GM10248 (cell line): ENCODE measurements at regions not wholly inside any gene's neighbourhood (a gene's known extent, or its start where the extent isn't known, plus 50 kb on each side); places are given as distances from the start of the nearest gene placed in this dataset.

ENCODE experiments used
- CTCF ChIA-PET: fragments of 300-600 bp; sonication (Branson Sonifier 250); formaldehyde crosslinking; extraction: SDS; loops from one replicate; lab custom pipeline; 2021; ENCODE audit warnings: antibody characterized with exemption; lab: Yijun Ruan, JAX
- POLR2A ChIA-PET: fragments of 350-650 bp; sonication (Branson Sonifier 250); formaldehyde crosslinking; extraction: SDS; loops from one replicate; lab custom pipeline; 2020; ENCODE audit warnings: antibody characterized with exemption; lab: Yijun Ruan, JAX
- DNase-seq: peaks from one replicate; pipeline ENCODE4 v3.0.0; 2012; ENCODE audit errors: extremely low spot score
- CTCF ChIP-seq: IDR thresholded peaks from 2 replicates; pipeline ENCODE4 v1.5.1; 2012; ENCODE audit warnings: mild to moderate bottlenecking, low read depth; ENCODE audit errors: extremely low read depth, missing control alignments, control extremely low read depth

- POLR2A ChIA-PET: no interaction called here
Observed at GRCh38 chr17:6893382-6894205, 62.1 kb upstream of the TEKT1 start.

DNA sequence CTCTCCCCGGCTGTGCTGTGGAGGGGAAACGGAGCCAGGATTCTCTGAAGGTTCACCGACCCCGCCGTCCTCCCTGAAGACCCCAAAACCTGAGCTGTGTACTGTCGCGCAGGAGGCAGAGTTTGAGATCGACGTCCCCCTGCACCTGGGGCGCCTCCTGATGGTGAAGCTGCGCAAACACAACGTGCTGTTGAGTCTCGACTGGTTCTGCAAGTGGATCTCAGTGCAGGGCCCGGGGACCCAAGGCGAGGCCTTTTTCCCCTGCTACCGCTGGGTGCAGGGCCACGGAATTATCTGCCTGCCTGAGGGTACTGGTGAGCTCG lies 62.6 kb upstream of the TEKT1 start:
- POLR2A ChIA-PET: no interaction called here
- DNase-seq: peak; percentile 45
- CTCF ChIA-PET: interaction anchor here (1.3 to 2.9 kb wide), 6 partner anchors 15 to 114 kb away, joined by 3 to 8 read pairs (median 5); no protein-coding TSS in a partner anchor

More at GRCh38 chr17:6893382-6894205, 62.1 kb upstream of the TEKT1 start:
- CTCF ChIA-PET: interaction anchor here (1.0 to 2.9 kb wide), 9 partner anchors 9 to 115 kb away, joined by 3 to 8 read pairs (median 5); no protein-coding TSS in a partner anchor
- no peak for TF ChIP-seq CTCF
- DNase-seq: no peak

GRCh38 chr17:6901086-6901485 lies 69.6 kb upstream of the TEKT1 start:
- POLR2A ChIA-PET: no interaction called here
- DNase-seq: no peak
- CTCF ChIA-PET: interaction anchor here (2.5 kb wide), 1 partner anchor 10 kb away, joined by 7 read pairs; no protein-coding TSS in a partner anchor
- no peak for TF ChIP-seq CTCF

More for the DNA sequence above, 62.6 kb upstream of the TEKT1 start:
- peak; percentile 22 for TF ChIP-seq CTCF

GRCh38 chr17:6903326-6903900 lies 71.9 kb upstream of the TEKT1 start:
- ChIA-PET CTCF (interaction anchor here (1.3 to 2.5 kb wide), 7 partner anchors 9 to 119 kb away, joined by 3 to 10 read pairs (median 5); no protein-coding TSS in a partner anchor), POLR2A (no interaction called here)
- no peak for DNase-seq
- no peak for TF ChIP-seq CTCF

GRCh38 chr17:6908807-6909206 lies 77.3 kb upstream of the TEKT1 start:
- no peak for TF ChIP-seq CTCF
- ChIA-PET CTCF (interaction anchor here (0.7 to 3.6 kb wide), 4 partner anchors 15 to 96 kb away, joined by 3 to 82 read pairs (median 4); no protein-coding TSS in a partner anchor), POLR2A (no interaction called here)
- no peak for DNase-seq

DNA sequence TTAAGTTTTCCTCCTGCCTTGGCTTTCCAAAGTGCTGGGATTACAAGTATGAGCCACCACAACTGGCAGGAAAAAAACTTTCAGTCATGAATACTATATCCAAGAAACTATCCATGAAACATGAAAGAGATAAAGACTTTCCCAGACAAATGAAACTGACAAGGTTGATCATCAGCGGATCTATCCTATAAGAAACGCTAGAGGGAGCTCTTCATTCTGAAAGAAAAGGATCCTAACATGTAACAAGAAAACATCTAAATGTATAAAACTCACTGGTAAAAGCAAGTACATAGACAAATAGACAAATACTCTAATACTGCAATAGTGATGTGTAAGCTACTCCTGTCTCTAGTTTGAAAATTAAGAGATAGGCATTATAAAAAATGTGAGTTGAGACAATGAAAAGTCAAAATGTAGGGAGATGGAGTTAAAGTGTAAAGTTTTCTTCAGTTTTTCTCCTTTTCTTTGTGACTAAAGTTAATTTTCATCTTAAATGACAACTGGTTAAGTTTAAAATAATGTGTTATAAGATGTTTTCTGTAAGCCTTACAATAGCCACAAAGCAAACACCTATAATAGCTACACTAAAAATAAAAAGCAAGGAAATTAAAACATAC lies 79.6 kb upstream of the TEKT1 start:
- ChIA-PET POLR2A (no interaction called here), CTCF (interaction anchor here (0.7 to 3.6 kb wide), 41 partner anchors 9 to 245 kb away, joined by 3 to 82 read pairs (median 6); partner anchors contain the start of genes BCL6B and RNASEK)
- peak; percentile 41 for DNase-seq
- peak; percentile 52 for TF ChIP-seq CTCF
